ENCODE measurements at regions not wholly inside any gene's neighbourhood (a gene's known extent, or its start where the extent isn't known, plus 50 kb on each side); places are given as distances from the start of the nearest gene placed in this dataset.

GRCh38 chr3:31051226-31051625, 156.8 kb upstream of the GADL1 start:
- no peaks in the 10 kb centered on the region for H3K79me2 ChIP-seq (ENCODE audit: control insufficient read depth, insufficient read depth, low read length)

GRCh38 chr3:31053299-31053698, 158.8 kb upstream of the GADL1 start:
- no peaks in the 10 kb centered on the region for H3K79me2 ChIP-seq (ENCODE audit: control insufficient read depth, insufficient read depth, low read length)
- dilution Hi-C loops (cut with MboI; ENCODE audit: extremely low pct_ligation_motif_present, low sequenced_read_pairs): no loop called here
- H3K4me1 ChIP-seq (ENCODE audit: control insufficient read depth, extremely low read depth, insufficient read depth, low read length): no peaks in the 10 kb centered on the region
- H3K27me3 ChIP-seq (ENCODE audit: control insufficient read depth, extremely low read depth, insufficient read depth, low read length): no peaks in the 10 kb centered on the region
- H4K20me1 ChIP-seq (ENCODE audit: control insufficient read depth, extremely low read depth, insufficient read depth, low read length): no peaks in the 10 kb centered on the region
- no peak overlapping the region for H3K4me2 ChIP-seq (ENCODE audit: control insufficient read depth, extremely low read depth, insufficient read depth, low read depth, low read length)
- H3K9me1 ChIP-seq (ENCODE audit: control insufficient read depth, extremely low read depth, insufficient read depth, low read length): no peaks in the 10 kb centered on the region
- no peak for TF ChIP-seq EZH2 (IDR thresholded peaks at IDR 0.05; ENCODE audit: low read length)
- no peak overlapping the region for H3K27ac ChIP-seq (ENCODE audit: control insufficient read depth, insufficient read depth, low read length)
- H2AFZ ChIP-seq (ENCODE audit: control insufficient read depth, low read length): no peak overlapping the region
- no peak overlapping the region for H3K9ac ChIP-seq (ENCODE audit: control insufficient read depth, extremely low read depth, insufficient read depth, low read length)
- DNase-seq (ENCODE audit: low read depth, low spot score): no peak
- no peaks in the 10 kb centered on the region for H3K9me3 ChIP-seq (ENCODE audit: control insufficient read depth, low read depth, low read length)
- no peak overlapping the region for H3K4me3 ChIP-seq (ENCODE audit: control insufficient read depth in 2 of 3, extremely low read depth in 1 of 3, insufficient read depth in 2 of 3, low read depth in 1 of 3, low read length in 3 of 3)
- H3K36me3 ChIP-seq (ENCODE audit: control insufficient read depth in 2 of 2, extremely low read depth in 1 of 2, insufficient read depth in 2 of 2, low read length in 2 of 2): no peaks in the 10 kb centered on the region
- no peak for FAIRE-seq

More at GRCh38 chr3:31051226-31051625, 156.8 kb upstream of the GADL1 start:
- dilution Hi-C loops (cut with MboI; ENCODE audit: extremely low pct_ligation_motif_present, low sequenced_read_pairs): no loop called here
- H3K9ac ChIP-seq (ENCODE audit: control insufficient read depth, extremely low read depth, insufficient read depth, low read length): no peak overlapping the region
- no peak for FAIRE-seq
- no peak overlapping the region for H3K4me2 ChIP-seq (ENCODE audit: control insufficient read depth, extremely low read depth, insufficient read depth, low read depth, low read length)
- no peak overlapping the region for H2AFZ ChIP-seq (ENCODE audit: control insufficient read depth, low read length)
- no peaks in the 10 kb centered on the region for H3K9me3 ChIP-seq (ENCODE audit: control insufficient read depth, low read depth, low read length)
- H3K4me1 ChIP-seq (ENCODE audit: control insufficient read depth, extremely low read depth, insufficient read depth, low read length): no peaks in the 10 kb centered on the region
- no peak overlapping the region for H3K4me3 ChIP-seq (ENCODE audit: control insufficient read depth in 2 of 3, extremely low read depth in 1 of 3, insufficient read depth in 2 of 3, low read depth in 1 of 3, low read length in 3 of 3)
- no peaks in the 10 kb centered on the region for H4K20me1 ChIP-seq (ENCODE audit: control insufficient read depth, extremely low read depth, insufficient read depth, low read length)
- no peaks in the 10 kb centered on the region for H3K36me3 ChIP-seq (ENCODE audit: control insufficient read depth in 2 of 2, extremely low read depth in 1 of 2, insufficient read depth in 2 of 2, low read length in 2 of 2)
- TF ChIP-seq CTCF (optimal IDR thresholded peaks at IDR 0.05 in 1 of 3, IDR thresholded peaks at IDR 0.05 in 1 of 3, conservative IDR thresholded peaks at IDR 0.05 in 1 of 3; ENCODE audit: extremely low read depth in 1 of 3, insufficient read depth in 2 of 3, low read length in 3 of 3) (no peak), EZH2 (IDR thresholded peaks at IDR 0.05; ENCODE audit: low read length) (no peak)
- DNase-seq (ENCODE audit: low read depth, low spot score): no peak
- H3K9me1 ChIP-seq (ENCODE audit: control insufficient read depth, extremely low read depth, insufficient read depth, low read length): no peaks in the 10 kb centered on the region
- no peak overlapping the region for H3K27ac ChIP-seq (ENCODE audit: control insufficient read depth, insufficient read depth, low read length)
- no peaks in the 10 kb centered on the region for H3K27me3 ChIP-seq (ENCODE audit: control insufficient read depth, extremely low read depth, insufficient read depth, low read length)

- dilution Hi-C loops (cut with MboI; ENCODE audit: extremely low pct_ligation_motif_present, low sequenced_read_pairs): no loop called here
- H2AFZ ChIP-seq (ENCODE audit: control insufficient read depth, low read length): no peak overlapping the region
- H3K9me3 ChIP-seq (ENCODE audit: control insufficient read depth, low read depth, low read length): no peaks in the 10 kb centered on the region
- H3K4me1 ChIP-seq (ENCODE audit: control insufficient read depth, extremely low read depth, insufficient read depth, low read length): no peaks in the 10 kb centered on the region
- DNase-seq (ENCODE audit: low read depth, low spot score) (no peak), FAIRE-seq (no peak)
- H3K27me3 ChIP-seq (ENCODE audit: control insufficient read depth, extremely low read depth, insufficient read depth, low read length): no peaks in the 10 kb centered on the region
- no peak overlapping the region for H3K27ac ChIP-seq (ENCODE audit: control insufficient read depth, insufficient read depth, low read length)
- no peak overlapping the region for H3K4me2 ChIP-seq (ENCODE audit: control insufficient read depth, extremely low read depth, insufficient read depth, low read depth, low read length)
- TF ChIP-seq EZH2 (IDR thresholded peaks at IDR 0.05; ENCODE audit: low read length): no peak
- TF ChIP-seq CTCF (optimal IDR thresholded peaks at IDR 0.05 in 1 of 3, IDR thresholded peaks at IDR 0.05 in 1 of 3, conservative IDR thresholded peaks at IDR 0.05 in 1 of 3; ENCODE audit: extremely low read depth in 1 of 3, insufficient read depth in 2 of 3, low read length in 3 of 3): no peak
- no peak overlapping the region for H3K9ac ChIP-seq (ENCODE audit: control insufficient read depth, extremely low read depth, insufficient read depth, low read length)
- H3K4me3 ChIP-seq (ENCODE audit: control insufficient read depth in 2 of 3, extremely low read depth in 1 of 3, insufficient read depth in 2 of 3, low read depth in 1 of 3, low read length in 3 of 3): no peak overlapping the region
- H4K20me1 ChIP-seq (ENCODE audit: control insufficient read depth, extremely low read depth, insufficient read depth, low read length): no peaks in the 10 kb centered on the region
- H3K79me2 ChIP-seq (ENCODE audit: control insufficient read depth, insufficient read depth, low read length): no peaks in the 10 kb centered on the region
- no peaks in the 10 kb centered on the region for H3K9me1 ChIP-seq (ENCODE audit: control insufficient read depth, extremely low read depth, insufficient read depth, low read length)
- H3K36me3 ChIP-seq (ENCODE audit: control insufficient read depth in 2 of 2, extremely low read depth in 1 of 2, insufficient read depth in 2 of 2, low read length in 2 of 2): no peaks in the 10 kb centered on the region
These were observed 159.6 kb upstream of the GADL1 start for GRCh38 chr3:31054032-31054431.

Data from keratinocyte (primary cell).